ENCODE measurements at regions not wholly inside any gene's neighbourhood (a gene's known extent, or its start where the extent isn't known, plus 50 kb on each side); places are given as distances from the start of the nearest gene placed in this dataset.

DNA sequence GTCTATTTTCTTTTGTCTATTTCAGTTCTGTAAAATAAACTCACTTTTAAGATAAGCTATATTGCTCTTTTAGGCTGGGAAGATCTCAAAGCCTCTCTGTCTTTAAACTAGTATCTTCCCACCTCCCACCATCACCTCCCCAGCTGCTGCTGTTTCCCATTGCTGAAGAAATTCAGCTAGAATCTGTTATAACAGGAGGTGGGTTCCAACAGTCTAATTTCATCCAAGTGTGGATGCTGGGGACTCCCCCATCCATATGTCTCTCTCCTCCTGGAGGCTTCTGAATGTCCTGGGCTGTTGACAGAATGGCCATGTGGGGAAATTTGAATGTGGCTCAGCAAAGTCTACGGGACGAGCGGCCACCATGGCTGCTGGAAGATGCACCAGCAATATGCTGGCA is 301.0 kb downstream of the RASEF start:
- TF ChIP-seq POLR2A (IDR thresholded peaks at IDR 0.05; ENCODE audit: low read depth, low read length) (no peak), POLR2AphosphoS5 (IDR thresholded peaks at IDR 0.05; ENCODE audit: low read depth, low read length) (no peak), SPI1 (IDR thresholded peaks at IDR 0.05; ENCODE audit: low read depth, low read length) (no peak), TAF1 (IDR thresholded peaks at IDR 0.05; ENCODE audit: low read depth, low read length) (no peak), POU2F2 (IDR thresholded peaks at IDR 0.05; ENCODE audit: low read depth, low read length) (no peak)

Measured in GM12891 (cell line).